HG03095 (cell line): ENCODE measurements at regions not wholly inside any gene's neighbourhood (a gene's known extent, or its start where the extent isn't known, plus 50 kb on each side); places are given as distances from the start of the nearest gene placed in this dataset.

ENCODE experiments used
- ATAC-seq: cut with Tn5 transposase; IDR thresholded peaks from one replicate; pipeline ENCODE4 v1.9.1; 2021; ENCODE audit warnings: moderate library complexity; ENCODE audit not compliant: unreplicated experiment

DNA sequence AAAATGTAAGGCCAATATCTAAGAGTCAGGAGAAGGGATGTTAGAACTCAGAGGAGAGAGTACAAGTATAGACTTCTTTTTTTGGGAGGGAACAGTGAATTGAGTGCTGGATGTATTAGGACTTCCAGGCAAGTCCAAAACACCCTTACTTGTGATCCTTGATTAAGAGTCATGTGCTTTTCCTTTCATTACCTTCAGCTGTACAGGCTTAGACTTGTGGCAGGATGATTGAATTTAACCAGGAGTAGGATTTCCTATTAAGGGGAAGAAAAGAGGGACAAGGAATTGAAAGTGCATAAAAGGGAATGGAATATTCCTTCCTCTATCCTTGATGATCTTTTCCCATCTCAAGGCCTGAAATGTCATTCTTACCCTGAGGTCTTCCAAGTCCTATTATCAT, 606.7 kb downstream of the STIM2 start:
- no peak for ATAC-seq

DNA sequence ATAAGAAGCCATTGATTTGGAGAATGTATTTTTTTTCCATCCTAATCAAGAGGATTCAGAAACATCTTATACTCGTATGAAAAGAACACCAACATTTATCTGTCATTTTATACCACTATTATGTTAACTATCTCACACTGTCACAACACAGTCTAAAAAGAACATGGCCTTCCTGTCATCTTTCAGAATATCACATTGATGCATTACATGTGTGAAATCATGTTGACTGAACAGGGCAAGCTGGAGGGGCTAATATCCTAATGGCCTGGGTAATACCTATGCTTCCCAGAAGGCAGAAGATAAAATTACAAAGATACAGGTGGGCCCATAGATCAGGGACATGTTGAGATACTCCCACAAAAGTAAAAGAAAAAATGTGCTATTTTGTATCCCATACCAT, 611.7 kb downstream of the STIM2 start:
- no peak for ATAC-seq

DNA sequence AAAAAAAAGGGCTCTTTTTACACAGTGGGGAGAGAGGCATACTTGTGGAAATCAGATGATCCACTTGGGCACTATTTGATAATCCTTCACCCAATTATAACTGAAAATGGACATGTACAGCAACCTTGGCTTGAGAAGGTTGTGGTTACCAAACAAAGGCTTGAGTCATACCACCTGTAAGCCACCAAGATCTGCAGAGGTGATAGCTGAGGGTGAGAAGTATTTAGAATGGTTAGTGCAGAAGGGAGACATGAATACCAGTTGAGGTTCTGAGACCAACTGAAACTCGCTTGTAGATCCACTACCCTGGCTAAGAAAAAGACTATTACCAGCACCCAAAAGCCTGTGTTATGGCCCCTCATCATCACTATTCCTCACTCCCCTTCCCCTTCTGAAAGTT, 614.0 kb downstream of the STIM2 start:
- no peak for ATAC-seq

DNA sequence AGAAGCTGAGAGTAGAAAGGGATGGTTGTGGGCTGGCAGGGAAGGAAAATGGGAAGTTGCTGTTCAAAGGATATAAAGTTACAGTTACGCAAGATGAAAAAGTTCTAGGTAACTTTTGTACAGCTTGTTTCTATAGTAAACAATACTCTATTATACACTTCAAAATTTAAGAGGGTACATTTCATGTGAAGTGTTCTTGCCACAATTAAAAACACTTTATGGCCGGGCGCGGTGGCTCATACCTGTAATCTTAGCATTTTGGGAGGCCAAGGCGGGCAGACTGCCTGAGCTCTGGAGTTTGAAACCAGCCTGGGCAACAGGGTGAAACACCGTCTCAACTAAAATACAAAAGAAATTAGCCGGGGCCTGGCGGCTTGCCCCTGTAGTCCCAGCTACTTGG, 623.6 kb downstream of the STIM2 start:
- ATAC-seq, result no peak

DNA sequence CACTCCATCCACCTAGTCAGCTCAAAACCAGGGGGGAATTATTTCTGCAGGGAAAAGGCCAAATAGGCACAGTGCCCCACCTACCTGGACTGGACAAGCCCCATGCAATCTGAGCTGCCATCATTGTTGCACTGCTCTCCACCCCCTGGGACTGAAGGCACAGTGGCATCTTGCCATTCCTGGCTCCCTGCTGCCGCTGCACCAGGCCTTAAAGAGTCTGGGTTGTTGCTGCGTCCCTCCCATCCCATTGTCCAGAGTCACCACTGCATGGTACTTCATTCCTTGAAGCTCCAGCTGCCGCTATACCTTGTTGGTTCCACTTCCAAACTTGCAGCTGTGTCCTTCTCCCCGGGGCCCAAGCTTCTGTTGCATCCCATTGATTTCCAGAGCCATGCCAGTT, 629.7 kb downstream of the STIM2 start:
- no peak for ATAC-seq

DNA sequence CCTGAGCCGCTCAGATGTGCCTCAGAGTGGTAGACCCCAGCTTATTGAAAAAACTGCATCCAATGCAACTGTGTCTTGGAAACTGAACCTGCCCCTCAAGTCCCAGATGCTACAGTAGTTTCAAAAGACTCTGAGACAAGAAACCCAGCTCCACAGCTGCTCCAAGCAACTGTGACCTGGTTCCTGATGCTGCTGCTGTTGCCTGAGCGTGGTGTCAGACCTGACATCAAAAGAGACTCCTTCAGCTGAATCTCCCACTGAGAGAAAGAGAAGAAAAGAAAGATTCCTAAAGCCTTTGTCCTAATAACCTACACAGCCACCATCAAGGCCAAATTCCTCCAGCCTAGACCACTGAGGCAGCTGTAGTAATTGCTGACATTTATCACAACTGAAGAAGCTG, 630.1 kb downstream of the STIM2 start:
- ATAC-seq, result no peak

DNA sequence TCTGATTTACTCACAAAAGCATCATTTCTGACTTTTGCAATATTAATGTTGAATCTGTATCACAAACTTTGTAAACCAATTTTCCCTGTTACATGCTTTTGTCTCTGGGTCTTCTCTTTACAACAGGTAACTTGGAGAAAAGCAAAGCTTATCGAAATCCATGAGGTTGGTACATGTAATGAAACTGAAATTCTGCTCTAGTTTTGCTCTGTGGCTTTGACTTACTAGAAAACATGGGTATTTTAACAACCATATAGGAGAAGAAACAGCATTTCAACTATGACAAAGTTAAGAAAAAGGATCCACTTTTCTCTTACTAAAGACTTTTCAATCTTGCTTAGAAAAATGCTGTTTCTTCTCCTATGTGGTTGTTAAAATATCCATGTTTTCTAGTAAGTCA, 645.8 kb downstream of the STIM2 start:
- ATAC-seq, result no peak

DNA sequence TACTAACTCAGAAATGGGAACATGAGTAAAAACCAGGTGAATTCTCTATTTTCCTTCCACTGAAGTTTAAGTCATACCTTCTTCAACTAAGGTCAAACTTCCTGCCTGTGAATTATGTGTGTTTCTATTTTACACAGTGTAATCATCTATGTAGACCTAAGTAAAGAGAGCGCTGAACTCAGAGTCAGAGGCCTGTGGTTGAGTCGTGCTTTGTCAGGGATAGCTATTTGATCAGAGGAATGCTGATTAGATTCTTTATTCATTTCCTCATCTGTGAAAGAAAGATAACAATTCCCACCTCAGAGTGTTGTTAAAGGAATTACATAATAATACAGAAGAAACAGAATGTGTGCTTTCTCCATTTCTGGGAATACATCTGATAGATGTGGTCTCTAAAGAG, 654.1 kb downstream of the STIM2 start:
- no peak for ATAC-seq

DNA sequence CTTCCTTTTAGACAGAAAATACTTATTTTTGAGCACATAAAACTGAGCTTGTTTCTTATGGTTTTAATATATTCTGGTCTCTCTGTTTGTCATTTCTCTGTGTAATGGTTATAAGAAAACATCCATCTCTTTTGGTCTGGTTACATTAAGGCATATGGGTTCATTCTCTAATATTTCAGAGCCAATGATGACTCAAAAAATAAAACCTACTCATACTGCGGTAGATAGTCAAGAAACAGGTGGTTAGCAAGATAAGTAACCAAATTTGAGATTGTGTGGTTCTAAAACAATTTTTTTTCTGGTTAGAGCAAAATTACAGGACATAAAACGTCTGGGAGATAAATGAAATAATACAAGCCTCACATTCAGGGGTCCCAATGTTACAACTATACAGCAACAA, 654.5 kb downstream of the STIM2 start:
- no peak for ATAC-seq

DNA sequence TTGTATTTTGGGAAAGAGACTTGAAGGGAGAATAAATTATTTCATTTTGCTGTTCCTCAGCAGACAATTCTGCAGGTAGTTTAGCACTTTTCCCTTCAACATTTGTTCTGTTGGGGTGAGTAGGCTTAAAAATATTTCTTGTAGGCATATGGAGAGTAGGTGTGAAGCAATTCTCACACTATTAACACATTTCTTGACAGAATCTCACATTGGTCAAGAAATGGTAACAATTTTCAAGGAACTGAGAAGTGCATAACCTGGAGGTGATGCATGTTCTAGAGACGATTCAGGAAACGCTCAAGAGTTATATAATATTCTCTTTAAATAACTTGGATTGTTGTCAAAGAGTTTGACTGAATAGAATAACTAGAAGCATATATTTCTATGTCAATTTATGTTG, 658.2 kb downstream of the STIM2 start:
- ATAC-seq, result no peak

DNA sequence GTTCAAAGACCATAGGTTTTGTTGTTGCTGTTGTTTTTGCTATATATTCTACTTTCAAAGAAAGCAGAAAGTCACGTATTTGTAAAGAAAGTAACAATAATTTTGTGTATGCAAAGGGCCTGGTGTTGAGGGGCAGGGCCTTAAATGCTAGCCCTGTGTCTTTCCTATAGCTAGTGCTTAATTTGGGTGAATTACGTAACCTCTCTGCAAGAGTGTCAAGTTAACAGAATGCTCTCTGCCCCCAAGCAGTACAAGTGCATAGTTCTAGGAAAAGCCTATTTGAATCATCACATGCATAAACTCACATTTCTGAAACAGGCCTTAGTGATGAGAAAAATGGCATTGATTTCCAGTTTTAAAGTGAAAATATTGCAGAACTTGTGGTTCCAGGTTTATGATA, 663.6 kb downstream of the STIM2 start:
- ATAC-seq, result no peak

DNA sequence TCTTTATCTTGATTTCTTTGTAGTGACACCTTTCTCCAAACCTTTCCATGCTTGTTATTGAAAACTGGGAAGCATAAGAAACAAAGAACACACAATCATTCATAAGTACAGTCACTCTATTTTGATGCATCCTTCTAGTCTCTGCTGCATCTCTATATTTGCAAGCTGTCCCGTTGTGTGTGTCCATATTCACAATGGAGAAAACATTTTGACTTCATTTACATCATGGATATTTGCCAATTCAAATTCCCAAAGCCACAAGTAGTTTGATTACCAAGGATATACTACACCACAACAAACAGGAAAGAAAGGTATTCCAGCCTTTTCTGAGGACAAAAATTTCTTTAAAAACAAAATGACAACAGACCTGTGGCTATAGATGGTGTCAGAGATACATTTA, 673.8 kb downstream of the STIM2 start:
- no peak for ATAC-seq

DNA sequence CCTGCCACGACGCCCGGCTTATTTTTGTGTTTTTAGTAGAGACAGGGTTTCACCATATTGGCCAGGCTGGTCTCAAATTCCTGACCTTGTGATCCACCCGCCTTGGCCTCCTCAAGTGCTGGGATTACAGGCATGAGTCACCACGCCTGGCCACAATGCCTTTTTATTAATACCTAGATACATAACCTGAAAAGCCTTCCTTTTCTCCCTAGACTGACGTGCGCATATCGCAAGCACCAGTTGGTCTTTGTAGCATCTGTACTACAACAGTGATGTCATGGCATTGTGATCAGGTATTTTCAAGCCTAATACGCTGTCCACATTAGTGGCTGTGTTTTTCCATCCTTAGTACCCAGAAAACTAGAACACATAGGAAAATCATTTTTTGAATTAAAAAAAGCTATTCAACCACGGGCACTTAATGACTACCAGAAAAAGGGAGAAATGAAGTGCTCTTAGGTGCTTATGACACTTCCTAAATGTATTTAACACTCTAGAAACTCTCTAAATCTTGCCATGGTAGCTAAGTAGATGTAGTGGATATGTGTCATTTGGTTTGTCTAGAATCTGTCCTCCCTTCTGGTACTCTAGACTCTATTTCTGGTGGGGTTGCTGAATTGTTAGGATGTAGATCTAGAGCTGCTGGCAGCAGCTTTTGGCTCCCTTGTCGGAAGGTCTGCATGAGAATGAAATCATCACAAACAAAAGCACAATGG, 707.8 kb downstream of the STIM2 start:
- ATAC-seq, result no peak

DNA sequence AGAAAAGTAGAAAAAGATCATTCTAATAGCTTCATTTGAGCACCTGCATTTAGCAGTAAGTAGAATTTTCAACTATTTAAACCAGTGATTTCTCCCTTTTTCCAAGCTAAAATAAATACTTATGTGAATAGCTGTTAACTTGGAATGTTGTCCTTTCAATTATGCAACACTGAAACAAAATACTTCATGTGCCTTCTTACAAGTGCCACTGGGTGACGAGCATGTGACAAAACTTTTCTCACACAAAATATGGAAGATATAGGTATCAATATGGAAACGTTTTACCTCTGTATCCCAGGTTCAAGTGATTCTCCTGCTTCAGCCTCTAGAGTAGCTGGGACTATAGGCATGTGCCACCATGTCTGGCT, 708.3 kb downstream of the STIM2 start:
- no peak for ATAC-seq

DNA sequence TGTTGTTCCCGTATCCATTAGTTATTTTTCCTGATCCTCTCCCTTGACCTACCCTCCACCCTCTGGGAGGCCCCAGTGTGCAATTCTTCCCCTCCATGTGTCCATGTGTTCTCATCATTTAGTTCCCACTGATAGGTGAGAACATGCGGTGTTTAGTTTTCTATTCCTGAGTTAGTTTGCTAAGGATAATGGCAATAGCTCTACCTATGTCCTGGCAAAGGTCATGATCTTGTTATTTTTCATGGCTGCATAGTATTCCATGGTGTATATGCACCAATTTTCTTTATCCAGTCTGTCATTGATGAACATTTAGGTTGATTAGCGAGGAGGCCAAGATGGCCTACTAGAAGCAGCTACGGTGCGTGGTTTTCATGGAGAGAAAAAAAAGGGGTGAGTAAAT, 714.1 kb downstream of the STIM2 start:
- no peak for ATAC-seq

DNA sequence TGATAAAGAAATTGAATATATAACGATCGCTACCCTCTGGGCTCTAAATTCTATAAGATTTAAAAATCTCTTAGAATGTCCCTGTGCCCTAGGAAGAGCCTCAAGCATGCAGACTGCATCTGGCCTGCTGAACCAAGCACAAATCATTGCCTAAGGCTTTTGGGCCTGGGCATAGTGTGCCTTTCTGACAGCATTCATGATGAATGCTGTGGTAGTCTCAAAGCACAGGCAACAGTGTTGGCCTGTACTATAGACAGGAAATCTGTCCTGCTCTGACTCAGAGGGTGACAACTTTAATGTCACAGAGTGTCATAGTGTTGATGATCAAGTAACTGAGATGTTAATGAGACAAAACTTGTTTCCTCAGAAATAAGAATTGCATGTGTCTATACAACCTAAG, 717.3 kb downstream of the STIM2 start:
- ATAC-seq, result no peak

DNA sequence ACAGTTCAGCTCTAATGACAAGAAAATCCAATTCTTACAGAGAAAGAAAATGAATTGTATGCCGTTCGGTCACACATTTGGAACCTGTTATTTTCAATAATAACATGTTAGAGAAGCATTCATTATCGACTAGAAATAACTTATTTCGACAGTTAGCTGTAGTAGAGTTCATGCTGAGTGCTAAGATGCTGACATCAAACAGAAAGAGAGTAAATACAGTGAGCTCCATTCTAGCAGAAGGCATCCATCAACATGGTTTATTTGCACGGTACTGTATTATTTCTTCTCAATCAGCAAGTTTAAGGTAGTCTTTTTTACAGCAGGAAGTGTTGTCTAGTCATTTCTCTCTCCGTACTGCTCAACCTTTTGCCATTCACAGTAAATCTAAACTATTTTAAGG, 732.1 kb downstream of the STIM2 start:
- no peak for ATAC-seq

DNA sequence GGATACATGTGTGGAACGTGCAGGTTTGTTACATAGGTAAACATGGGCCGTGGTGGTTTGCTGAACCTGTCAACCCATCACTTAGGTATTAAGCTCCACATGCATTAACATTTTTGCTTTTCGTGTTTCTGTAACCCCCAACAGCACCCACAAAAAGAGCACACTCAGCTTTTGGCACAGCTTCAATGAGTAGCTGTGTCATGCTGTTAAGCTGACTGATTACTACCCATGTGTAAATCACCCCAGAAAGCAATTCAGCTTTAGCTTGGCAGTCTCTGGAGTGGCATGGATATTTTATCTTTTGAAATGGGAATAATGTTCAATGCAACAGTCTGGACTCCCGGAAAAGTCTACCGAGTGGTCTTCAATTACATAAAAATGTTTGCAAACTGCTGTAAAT, 734.3 kb downstream of the STIM2 start:
- ATAC-seq, result no peak

DNA sequence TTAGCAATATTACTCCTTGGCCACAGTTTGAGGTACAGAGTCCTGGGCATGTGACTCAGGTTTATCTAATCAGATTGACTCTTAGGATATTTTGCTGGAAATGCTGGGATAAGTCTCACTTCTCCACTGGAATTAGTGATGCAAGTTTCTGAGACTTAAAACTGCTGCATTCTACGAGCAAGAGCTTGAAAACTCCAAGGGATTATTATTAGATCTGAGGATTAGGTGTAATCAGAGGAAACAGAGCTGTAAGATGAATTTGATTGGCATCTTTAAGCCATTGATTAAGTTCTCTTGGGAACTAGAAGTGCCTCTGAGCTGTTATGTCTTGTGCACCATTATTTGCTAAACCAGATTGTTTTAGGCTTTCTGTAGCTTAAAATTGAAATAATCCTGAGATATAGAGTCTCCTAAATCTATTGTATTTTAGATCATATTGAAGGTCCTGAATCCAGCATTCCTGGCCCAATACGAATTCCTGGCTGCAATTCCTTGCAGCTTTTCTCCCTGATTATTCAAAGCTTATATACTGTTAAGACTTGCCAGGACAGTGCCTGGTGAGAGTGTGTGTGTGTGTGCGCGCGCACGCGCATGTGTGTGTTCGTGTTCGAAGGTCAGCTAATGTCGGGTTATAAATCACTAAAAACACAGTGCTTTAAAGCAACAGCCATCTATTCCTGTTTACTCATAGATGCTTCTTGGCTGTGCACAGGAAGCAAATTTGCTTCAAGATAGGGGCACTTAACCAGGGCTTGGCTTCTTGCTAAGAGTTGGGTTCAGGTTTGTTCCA, 735.1 kb downstream of the STIM2 start:
- ATAC-seq, result no peak

DNA sequence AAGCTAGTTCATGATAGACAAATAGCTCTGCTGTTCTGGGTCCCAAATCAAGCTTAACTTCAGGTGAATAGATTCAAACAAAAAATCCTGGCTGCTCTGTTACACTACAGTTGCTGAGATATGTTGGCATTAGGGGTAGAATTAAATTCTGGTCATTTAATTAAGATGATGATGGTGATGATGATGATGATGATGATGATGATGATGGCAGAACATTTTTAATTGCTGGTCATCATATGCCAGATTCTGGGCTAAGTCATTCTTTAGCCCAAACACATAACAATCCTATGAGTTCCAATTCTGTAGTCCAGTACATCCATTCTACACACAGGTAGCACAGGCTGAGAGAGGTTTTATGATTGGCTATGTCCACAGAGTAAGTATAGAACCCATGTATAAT, 741.5 kb downstream of the STIM2 start:
- ATAC-seq, result no peak

DNA sequence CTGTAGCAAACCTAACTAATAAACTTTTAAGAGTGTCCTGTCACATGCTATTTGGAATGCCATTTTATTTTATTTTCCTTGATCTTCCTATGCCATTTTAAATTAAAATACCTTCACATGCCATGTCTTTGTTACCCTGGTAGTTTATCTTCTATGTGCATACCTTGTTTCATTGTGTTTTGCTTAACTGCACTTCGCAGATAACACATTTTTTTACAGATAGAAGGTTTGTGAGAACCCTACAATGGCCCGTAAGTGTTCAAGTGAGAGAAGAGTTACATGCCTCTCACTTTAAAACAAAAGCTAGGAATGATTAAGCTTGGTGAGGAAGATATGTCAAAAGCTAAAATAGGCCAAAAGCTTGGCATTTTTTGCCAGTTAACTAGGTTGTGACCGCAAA, 744.1 kb downstream of the STIM2 start:
- ATAC-seq, result no peak

DNA sequence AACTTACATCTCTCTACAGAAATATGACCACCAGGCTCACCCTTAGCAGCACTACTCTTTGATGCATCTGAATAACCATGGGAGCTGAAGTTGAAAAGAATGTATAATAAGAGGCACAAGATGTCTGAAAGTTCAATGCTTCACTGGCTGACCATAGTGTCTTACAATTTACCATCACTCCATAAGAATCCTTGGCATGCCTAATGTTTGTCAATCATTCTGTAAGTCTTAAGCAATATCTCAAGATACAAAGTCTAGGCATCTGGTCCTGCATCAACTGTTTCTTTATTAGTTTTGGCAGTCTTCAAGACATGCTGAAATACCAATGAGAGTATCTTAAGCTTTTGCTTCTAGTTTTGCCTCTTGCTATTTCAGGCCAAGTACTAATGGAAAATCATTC, 755.5 kb downstream of the STIM2 start:
- no peak for ATAC-seq

DNA sequence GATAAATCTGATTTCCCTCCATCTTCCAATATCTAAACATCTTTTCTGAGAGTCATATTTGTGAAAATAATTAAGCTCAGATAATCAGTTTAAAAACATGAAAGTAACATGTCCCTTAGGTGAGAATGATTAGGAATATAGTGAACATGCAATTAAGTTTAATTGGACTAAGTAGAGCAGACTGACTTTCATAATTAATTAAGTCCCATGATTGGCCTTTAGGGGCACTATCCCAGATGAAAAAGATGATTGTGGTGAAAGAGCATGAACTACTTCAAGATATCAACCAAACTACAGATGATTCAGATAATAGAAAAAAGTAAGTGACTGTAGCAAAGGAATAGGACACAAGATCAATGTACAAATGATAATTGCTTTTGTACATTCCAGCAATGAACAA, 758.8 kb downstream of the STIM2 start:
- ATAC-seq, result no peak
